Fibroblast of the aortic adventitia (primary cell): ENCODE measurements at regions not wholly inside any gene's neighbourhood (a gene's known extent, or its start where the extent isn't known, plus 50 kb on each side); places are given as distances from the start of the nearest gene placed in this dataset.
A peak's percentile ranks its signal among the peaks of the same experiment; 100 is the strongest.

Source experiments
- DNase-seq: peaks from one replicate; pipeline ENCODE4 v3.0.0-alpha.2; 2010; ENCODE audit warnings: low read depth
- H3K4me3 ChIP-seq: 2 replicates; pipeline ENCODE4 v1.5.1; 2011; ENCODE audit warnings: low read depth, mild to moderate bottlenecking, control low read depth, low read length, moderate library complexity
- TF ChIP-seq, protein P1 (sequence below): IDR thresholded peaks from 2 replicates; pipeline ENCODE4 v1.5.1; 2011; ENCODE audit warnings: mild to moderate bottlenecking, low read length, control low read depth, inconsistent platforms; ENCODE audit not compliant: insufficient read depth

DNA sequence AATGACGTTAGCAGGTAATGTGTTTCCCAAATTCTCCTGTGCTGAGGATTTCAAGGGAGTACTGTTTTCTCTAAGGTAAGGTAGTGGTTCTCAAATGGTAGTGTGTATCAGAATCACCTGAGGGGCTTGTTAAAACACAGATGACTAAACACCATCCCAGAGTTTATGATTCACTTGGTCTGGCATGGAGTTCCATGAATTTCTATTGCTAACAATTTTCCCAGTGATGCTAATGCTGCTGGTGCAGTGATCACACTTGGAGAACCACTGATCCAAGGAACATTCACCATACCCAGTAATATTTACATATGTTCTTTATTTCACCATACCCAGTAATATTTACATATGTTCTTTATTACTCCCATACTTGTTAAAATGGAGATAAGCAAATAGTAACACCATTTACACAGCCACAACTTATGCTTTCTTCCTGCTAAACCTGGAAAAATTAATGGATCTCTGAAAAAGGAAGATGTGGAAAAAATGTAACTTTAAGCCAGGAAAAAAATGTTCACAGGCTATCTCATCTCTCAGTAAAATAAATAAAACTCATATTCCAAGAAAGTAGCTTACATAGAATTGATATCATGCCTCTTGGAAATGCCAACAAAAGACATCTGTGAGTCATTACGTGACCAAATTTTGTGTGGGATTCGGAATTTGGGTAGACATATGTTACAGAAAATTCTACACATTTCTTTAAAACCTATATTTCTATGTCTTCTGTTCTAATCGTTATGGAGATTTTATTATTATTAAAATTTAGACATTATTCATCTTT is 129.5 kb downstream of the MMUT start:
- TF ChIP-seq, protein P1, sequence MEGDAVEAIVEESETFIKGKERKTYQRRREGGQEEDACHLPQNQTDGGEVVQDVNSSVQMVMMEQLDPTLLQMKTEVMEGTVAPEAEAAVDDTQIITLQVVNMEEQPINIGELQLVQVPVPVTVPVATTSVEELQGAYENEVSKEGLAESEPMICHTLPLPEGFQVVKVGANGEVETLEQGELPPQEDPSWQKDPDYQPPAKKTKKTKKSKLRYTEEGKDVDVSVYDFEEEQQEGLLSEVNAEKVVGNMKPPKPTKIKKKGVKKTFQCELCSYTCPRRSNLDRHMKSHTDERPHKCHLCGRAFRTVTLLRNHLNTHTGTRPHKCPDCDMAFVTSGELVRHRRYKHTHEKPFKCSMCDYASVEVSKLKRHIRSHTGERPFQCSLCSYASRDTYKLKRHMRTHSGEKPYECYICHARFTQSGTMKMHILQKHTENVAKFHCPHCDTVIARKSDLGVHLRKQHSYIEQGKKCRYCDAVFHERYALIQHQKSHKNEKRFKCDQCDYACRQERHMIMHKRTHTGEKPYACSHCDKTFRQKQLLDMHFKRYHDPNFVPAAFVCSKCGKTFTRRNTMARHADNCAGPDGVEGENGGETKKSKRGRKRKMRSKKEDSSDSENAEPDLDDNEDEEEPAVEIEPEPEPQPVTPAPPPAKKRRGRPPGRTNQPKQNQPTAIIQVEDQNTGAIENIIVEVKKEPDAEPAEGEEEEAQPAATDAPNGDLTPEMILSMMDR, result no peak
- no peak overlapping the region for H3K4me3 ChIP-seq
- peak; percentile 84 for DNase-seq

DNA sequence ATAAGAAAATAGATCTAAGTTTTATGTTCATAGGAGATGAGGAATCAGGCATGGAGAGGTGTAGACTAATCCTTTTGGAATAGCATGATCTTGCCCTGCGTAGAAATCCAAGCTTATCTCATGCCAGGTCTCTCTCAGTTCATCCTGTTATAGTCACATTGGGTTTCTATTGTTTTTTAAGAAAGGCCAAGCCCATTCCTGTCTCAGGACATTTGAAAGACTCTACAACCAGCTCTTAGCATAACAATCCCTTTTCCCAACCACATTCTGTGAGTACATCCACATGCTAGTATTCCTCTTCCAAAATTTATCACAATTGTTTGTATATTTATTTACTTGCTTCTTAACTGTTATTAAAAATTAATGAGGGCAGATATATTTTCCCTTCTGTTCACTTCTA is 130.3 kb downstream of the MMUT start:
- TF ChIP-seq, protein P1, result no peak
- no peak overlapping the region for H3K4me3 ChIP-seq
- no peak for DNase-seq

DNA sequence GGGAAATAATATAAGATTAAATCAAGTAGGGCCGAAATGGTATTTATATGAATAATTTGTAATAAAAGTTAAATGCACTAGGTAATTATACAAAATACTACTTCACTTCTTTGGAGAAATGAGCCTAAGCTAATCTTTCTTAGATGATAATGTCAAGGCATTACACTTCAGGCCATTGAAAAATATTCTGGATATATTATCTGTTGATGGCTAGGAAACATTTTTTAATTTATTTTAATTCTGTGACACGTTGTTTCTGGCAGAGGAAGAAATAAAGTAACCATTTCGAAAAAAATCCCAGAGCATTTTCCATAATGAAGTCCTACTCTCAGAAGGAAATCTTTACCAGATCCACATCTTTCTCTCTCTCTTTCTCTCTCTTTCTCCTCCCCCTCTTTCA is 133.9 kb downstream of the MMUT start:
- H3K4me3 ChIP-seq, result no peak overlapping the region
- DNase-seq, result no peak
- TF ChIP-seq, protein P1, result no peak

DNA sequence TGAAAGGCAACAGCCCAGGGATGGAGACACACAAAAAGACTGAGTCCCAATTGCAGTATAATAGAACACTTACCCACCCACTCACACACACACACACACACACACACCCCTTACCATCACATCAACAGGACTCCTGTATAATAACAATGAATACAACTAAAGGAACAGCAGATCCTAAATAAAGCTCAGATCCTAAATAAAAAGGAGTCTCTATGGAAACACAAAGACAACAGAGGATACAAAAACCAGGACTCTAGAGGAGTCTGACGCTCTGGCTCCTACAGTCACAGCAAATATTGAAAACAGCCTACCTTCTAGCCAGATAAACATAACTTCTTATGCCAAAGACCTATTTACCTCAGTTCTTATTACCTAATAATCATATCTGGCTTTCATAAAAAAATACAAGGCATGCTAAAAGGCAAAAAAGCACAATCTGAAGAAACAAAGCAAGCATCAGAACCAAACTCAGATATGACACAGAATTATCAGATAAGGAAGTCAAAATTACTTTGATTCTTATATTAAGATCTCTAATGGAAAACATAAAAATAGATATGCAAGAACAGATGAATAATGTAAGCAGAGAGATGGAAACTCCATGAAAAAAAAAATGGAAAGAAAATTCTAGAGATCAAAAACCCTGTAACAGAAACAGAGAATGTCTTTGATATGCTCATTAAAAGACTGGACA is 134.9 kb downstream of the MMUT start:
- peak; percentile 30 for DNase-seq
- TF ChIP-seq, protein P1, result no peak
- H3K4me3 ChIP-seq, result no peak overlapping the region

DNA sequence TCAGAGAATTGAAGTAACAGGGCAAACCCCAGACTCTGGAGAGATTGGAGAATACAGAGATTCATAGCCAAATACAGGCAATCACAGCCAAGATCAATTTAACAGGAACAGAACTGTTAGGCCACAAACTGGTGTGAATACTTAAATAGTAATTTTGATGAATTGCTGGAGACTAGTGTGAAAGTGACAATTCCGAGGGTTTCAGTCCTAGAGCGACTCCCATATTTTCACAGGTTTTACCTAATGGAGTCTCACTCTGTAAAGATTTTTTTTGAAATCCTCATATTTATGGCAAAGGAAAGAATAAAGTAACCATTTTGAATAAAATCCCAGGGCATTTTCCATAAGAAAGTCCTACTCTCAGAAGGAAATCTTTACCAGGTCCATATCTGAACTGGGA is 135.5 kb downstream of the MMUT start:
- TF ChIP-seq, protein P1, result no peak
- no peak for DNase-seq
- H3K4me3 ChIP-seq, result no peak overlapping the region

DNA sequence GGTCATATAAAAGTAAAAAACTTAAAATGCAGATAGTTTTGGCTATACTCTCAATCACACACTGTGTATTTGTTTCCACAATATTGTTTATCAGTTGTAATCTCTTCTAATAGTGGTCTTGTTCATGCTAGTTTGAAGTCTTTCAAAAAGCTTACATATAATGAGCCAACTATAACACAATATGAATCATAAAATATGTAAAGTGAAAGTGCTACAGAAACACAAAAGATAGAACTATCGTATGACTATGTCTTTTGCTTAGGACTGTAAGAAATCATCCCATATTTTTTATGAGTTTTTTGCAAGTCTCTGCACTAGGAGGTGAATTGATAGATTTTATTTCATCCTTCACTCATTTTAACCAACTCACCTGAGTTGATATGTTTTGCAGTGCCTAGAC is 136.0 kb downstream of the MMUT start:
- TF ChIP-seq, protein P1, result no peak
- H3K4me3 ChIP-seq, result no peak overlapping the region
- DNase-seq, result peak; percentile 32
